ENCODE measurements at regions not wholly inside any gene's neighbourhood (a gene's known extent, or its start where the extent isn't known, plus 50 kb on each side); places are given as distances from the start of the nearest gene placed in this dataset.
A peak's percentile ranks its signal among the peaks of the same experiment; 100 is the strongest.
"Not testable (repeated sequence)": the region's sequence is repeated elsewhere in the genome, so short reads cannot be mapped to it uniquely, and the experiment has no call there.

DNA sequence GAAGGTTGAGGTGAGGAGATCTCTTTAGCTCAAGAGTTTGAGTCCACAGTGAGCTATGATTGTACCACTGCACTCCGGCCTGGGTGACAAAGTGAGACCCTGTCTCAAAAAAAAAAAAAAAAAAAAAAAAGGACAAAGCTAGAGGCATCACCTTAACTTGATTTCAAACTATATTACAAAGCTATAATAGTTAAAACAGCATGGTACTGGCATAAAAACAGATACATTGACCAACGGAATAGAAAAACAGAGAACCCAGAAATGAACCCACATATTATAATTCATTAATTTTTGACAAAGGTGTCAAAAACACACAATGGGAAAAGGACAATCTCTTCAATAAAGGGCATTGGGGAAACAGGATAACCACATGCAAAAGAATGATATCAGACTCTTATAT is 50.8 kb upstream of the MBOAT1 start:
- no peak for DNase-seq (ENCODE audit: low read depth)

DNA sequence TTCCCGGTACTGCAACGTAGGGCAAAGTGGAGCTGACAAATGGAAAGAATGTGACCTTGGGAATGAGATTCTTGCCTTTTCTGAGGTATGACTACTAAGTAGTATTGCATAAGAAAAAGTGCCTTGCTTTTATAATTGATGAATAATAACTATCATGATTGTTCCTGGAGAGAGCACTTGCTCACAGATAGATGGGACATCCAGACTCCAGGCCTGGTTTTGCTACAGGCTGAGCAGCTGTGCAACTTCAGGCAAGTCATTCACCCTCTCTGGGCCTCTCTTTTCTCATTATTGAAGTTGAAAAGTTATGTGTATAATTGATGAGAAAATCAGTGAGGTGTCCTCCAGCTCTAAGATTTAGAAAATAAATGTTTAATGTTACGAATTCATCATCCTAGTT is 53.6 kb upstream of the MBOAT1 start:
- DNase-seq (ENCODE audit: low read depth) = no peak

DNA sequence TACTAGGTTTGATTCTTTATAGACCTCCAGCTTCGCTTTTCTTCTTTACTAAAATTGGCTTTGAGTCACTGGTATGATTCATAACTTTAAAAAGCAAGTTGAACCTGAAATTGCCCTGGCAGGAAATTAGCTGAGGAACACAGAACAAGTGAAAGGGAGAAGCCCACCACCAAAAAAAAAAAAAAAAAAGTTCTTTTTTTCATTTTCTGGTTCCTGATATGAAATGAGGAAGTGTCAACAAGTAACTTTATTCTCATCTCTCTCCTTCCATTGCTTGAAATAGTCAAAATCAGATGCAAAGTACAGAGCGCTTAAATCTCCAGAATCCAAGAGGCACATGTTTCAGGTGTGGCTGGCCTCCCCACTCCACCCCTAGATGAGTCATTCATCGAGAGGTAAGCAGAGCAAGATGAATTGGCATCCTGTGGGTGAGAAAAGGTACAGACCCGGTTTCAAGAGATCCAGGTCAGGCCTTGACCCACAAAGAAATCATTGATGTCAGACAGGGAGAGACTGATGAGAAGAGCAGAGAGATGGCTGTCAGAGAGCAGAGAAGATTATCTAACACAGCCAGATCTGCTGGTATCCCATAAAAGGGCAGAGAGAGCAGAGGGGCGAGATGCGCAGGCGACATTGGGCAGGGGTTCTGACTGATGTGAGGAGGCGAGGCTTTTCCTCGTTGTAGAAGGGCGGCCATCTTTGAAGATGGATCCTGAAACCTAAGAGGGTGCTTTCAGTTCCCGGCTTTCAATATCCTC is 54.8 kb upstream of the MBOAT1 start:
- DNase-seq (ENCODE audit: low read depth) = no peak

DNA sequence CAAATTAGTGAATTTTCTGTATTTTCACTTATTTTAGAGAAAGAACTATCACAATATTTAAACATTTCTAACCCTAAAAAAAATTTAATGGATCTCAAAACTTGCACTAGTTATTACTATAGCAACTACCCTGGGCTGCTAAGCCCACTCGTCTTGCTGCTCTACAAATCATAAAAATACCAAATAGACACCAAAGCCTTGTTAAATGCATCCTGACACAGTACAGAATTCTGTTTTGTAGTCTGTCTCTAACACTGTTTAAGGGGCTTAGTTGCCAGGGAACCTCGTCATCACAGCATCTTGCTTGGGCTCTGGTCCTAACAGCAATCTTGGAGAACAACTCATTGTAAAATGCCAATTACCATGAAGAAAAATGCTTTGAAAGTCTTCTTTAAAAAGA is 56.9 kb upstream of the MBOAT1 start:
- no peak for DNase-seq (ENCODE audit: low read depth)

DNA sequence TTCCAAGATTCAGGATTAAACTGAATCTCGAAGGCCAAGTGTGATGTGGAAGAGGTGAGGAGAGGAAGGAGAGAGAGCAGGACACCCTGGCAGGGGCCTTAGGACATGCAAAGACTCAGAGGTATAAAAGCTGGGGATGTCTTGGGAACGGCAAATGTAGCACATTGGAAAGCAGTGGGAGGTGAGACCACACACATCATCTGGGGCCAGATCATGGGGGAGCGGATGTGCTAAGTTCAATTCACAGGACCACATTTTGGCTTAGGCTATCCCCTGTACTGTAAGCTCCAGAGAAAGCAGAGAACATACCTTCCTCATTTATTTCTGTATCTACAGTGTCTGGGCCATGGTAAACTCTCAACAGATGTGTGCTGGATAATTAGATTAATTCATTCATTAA is 59.5 kb upstream of the MBOAT1 start:
- no peak for DNase-seq (ENCODE audit: low read depth)

DNA sequence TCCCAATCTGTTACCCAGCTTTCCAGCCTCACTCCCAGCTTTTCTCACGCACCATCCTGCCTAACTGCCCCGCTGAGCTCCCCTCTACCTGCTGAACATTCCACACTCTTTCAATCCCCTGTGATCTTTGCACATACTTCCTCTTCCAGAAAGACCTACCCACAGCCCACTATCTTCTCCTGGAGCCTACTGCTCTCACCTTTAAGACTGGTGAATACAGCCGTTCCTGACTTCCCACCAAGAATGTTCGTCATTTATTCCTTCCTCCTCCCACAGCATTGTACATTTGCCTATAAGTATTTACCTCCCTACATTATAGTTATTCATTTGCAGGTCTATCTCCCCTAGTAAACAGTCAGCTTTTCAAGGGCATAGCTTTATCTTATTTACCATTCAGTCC is 61.9 kb upstream of the MBOAT1 start:
- DNase-seq (ENCODE audit: low read depth) = no peak

DNA sequence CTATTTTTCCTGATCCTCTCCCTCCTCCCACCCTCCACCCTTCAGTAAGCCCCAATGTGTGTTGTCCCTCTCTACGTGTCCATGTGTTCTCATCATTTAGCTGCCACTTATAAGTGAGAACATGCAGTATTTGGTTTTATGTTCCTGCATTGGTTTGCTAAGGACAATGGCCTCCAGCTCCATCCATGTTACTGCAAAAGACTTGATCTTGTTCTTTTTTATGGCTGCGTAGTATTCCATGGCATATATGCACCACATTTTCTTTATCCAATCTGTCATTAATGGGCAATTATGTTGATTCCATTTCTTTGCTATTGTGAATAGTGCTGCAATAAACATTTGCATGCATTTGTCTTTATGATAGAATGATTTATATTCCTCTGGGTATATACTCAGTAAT is 63.6 kb upstream of the MBOAT1 start:
- not testable (repeated sequence) for DNase-seq (ENCODE audit: low read depth)

DNA sequence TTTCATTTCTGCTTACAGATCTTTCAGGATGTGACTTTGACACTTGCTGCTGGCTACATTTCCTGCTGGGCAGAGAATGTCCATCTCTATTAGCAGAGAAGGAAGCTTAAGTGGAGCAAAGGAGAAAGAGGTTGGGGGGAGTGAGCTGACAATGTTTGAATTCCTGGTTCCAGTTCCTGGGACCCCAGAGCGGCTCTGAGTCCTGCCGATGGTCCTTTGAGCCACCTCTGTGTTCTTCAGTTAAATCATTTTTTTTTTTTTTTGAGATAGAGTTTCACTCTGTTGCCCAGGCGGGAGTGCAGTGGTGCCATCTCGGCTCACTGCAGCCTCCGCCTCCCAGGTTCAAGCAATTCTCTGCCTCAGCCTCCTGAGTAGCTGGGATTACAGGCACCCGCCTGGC is 65.5 kb upstream of the MBOAT1 start:
- DNase-seq (ENCODE audit: low read depth) = not testable (repeated sequence)

DNA sequence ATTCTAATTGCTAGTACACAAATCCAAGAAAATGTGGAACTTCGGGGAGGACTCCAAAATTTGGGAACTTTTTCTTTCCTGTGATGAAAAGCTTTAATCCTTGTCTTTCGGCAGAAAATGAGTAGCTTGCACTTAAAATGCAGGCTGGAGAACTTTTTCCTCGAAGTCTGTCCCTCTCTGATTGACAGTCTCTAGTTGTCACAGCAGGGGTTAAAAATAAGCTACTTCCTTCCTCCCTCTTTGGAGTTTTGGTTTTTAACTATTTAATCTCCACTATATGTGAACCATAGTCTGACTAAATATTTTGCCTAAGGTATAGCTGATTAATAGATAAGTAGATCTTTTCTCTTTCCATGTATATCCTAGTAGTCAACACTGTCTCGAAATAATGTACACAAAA is 66.8 kb upstream of the MBOAT1 start:
- no peak for DNase-seq (ENCODE audit: low read depth)

DNA sequence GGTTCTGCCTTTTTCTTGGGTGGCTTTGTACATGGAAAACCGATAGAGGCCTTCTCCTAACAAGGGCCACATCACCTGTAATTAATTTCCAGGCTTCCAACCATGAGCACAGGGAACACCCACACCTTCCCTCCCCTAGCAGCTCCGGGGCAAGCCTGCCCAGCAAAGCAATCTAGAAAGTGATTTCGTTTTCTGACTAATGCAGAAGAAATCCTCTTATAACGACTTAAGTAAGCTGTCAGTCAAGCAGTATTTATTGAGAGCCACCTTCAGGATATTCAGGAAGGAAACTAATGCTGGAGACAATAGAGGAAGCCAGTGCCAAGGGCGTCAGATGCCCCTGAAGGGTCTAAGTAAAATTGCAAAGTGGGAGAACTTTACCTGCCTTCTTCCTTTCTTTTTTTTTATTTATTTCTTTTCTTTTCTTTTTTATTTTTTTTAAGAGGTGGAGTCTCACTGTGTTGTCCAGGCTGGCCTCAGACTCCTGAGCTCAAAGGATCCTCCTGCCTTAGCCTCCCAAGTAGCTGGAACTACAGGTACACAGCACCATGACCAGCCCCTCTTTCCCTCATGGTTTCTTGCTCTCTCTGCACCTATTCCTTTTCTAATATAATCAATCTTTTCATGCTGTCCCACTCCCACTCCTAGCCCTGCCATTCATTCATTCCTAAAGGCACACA is 67.5 kb upstream of the MBOAT1 start:
- DNase-seq (ENCODE audit: low read depth) = no peak

DNA sequence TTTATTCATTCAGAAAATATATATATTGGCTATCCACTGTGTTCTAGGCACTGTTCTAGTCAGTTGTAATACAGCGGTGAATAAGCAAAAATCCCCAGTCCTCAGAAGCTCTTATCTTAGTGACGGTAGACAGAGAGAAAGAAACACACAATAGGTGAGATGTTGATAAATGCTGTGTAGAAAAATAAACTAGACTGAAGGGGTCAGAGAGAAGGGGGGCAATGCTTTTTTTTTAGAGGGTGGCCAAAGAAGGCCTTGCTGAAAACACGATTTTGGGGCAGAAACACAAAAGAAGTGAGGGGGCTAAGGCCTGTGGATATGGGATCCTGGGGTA is 68.0 kb upstream of the MBOAT1 start:
- DNase-seq (ENCODE audit: low read depth) = no peak

DNA sequence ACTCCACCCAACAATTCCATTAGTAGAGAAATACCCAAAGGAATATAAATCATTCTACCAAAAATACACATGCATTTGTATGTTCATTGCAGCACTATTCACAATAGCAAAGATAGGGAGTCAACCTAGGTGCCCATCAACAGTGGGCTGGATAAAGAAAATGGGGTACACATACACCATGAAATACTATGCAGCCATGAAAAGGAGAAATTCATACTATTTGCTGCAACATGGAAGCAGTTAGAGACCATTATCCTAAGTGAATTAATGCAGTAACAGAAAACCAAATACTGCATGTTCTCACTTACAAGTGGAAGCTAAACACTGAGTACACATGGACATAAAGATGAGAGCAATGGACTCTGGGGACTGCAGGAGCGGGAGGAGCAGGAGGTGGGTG is 72.4 kb upstream of the MBOAT1 start:
- DNase-seq (ENCODE audit: low read depth) = no peak

DNA sequence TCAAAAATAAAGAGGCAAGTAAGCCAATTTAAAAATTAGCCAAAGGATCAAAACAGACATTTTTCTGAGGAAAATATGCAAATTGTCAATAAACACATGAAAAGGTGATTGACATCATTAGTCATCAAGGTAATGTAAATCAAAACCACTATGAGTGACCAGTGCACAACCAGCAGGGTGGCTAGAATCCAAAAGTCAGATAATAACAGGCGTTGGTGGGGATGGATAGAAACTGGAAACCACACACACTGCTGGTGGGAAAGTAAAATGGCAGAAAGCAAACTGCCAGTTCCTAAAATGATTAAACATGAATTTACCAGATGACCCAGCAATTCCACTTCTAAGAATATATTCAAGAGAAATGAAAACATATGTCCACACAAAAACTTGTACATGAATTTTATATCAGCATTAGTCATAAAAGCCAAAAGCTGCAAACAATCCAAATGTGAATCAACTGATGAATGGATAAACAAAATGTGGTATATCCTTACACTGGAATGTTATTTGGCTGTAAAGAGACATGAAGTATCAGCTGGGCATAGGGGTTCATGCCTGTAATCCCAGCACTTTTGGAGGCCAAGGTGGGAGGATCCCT is 74.8 kb upstream of the MBOAT1 start:
- no peak for DNase-seq (ENCODE audit: low read depth)

DNA sequence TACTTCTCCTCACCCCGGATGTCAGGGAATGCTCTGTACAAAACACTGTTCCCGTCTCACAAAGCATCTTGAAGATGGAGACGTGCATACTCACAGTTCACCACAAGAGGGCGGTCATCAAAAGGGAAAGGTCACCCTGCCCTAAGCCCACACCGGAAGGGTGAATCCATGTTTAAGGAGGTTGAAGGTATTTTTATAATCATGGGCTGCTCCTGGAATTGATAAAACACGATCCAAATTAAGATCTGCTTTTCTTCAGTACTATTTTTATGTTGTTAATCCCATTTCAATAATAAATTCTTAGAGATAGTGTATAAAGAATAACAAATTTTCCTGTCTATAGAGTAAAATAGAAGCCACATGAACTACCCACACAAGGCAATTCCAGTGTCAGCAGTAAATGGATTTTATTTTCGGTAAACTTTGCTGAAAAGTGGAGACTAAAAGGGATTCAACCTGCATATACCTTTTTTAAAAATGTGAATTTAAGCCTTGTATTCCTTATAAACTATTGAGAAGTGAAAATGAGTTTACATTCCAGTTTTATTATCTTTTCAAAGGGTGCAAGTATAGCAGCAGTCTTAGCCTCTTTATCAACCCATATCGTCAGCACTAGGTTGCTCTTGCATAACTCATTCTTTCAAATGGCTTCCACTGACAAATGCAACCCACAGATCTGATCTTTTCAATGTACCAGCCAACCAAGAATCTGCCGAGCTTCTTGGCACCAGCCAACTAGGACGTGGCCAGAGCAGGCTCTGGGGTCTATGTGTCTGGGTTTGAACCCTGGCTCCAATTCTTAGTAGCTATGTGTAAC is 79.7 kb upstream of the MBOAT1 start:
- DNase-seq (ENCODE audit: low read depth) = peak; percentile 65

DNA sequence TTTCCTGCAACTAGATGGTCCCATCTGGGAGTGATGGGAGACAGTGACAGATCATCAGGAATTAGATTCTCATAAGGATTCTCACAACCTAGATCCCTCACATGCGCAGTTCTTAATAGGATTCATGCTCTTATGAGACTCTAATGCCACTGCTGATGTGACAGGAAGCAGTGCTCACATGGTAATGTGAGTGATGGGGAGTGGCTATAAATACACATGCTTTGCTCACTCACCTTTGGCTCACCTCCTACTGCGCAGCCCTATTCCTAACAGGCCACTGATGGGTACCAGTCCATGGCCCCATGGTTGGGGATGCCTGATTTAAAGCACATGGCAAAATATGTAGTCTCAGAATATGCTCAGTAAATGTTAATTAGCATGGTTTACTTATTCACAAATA is 80.6 kb upstream of the MBOAT1 start:
- DNase-seq (ENCODE audit: low read depth) = no peak

DNA sequence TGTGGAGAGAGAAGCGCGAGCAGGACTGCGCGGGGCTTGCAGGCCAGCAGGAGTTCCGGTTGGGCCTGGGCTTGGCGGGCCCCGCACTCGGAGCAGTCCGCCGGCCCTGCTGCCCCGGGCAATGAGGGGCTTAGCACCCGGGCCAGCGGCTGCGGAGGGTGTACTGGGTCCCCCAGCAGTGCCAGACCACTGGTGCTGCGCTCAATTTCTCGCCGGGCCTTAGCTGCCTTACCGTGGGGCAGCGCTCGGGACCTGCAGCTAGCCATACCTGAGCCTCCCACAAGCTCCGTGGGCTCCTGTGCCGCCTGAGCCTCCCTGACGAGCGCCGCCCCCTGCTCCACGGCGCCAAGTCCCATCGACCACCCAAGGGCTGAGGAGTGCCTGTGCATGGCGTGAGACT is 89.0 kb upstream of the MBOAT1 start:
- no peak for DNase-seq (ENCODE audit: low read depth)

DNA sequence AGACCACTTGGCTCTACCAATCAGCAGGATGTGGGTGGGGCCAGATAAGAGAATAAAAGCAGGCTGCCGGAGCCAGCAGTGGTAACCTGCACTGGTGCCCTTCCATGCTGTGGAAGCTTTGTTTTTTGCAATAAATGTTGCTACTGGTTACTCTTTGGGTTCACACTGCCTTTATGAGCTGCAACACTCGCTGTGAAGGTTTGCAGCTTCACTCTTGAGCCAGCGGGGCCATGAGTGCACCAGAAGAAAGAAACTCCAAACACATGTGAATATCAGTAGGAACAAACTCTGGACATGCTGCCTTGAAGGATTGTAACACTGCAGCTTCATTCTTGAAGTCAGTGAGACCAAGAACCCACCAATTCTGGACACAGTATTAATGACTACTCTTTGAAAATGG is 89.9 kb upstream of the MBOAT1 start:
- no peak for DNase-seq (ENCODE audit: low read depth)

DNA sequence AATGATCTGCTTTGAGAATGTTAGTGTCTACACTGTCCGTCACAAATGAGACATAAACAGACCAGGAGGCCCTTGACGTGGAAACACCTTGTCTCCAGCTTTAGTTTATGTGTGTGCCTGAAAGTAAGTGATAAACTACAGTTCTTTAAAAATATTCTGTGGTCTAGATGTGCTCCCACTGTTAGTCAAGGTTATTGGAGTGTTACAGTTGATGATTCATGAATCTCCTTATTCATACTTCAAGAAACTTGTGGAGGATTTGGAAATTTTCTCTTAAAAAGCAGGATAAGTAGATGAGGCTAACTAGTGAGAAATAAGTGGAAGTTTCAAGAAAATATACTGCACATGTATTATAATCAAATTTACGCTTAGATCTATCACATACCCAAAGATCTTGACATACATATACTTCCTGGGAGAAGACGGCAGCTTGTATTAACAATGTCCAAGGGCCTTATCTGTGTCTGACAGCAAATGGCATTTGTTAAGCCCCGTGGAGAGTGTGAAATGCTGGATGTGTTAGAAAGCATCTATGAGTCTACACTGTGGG is 90.5 kb upstream of the MBOAT1 start:
- no peak for DNase-seq (ENCODE audit: low read depth)

DNA sequence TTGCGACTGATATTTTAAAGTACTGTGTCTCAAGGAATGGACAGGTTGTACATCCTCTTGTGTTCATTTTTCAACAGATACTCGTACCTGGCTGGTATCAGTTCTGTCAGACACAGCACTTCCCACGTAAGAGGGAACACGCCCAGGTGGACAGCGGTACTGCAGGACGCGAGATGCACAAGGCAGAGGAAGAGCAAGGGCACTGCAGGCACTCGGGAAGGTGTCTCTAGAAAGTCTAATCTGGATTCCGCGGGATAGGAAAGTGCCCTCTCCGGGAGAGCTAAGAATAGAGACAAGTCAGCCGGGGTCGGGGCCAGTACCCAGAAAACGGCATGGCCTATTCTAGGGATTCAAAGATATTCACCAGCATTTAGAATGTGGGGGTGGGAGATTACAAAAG is 94.2 kb upstream of the MBOAT1 start:
- DNase-seq (ENCODE audit: low read depth) = no peak

DNA sequence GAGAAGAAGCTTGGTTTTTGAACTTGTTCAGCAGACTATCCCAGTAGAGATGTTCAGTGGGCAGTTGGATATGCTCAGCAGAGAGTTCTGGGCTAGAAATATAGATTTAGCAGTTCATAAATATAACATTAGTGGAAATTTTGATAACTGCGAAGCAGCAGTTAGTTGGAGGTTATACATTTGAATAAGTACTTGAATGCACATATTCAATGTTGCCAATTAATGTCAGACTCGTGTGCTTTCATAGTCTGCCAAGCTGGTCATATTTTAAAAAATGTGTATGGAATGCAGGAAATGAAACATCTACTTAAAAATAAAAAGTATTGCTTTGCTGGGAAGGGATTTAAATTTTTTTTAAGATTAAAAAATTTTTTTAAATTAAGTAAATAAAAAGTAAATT is 92.5 kb upstream of the E2F3 start:
- no peak for DNase-seq (ENCODE audit: low read depth)

DNA sequence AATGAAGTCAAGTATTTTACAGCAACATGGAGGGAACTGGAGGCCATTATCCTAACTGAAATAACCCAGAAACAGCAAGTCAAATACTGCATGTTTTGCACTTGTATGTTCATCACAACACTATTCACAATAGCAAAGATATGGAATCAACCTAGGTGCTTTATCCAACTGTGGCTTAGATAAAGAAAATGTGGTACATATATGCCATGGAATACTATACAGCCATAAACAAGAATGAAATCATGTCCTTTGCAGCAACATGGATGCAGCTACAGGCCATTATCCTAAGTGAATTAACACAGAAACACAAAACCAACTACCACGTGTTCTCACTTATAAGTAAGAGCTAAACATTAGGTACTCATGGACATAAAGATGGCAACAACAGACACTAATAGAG is 91.5 kb upstream of the E2F3 start:
- no peak for DNase-seq (ENCODE audit: low read depth)

DNA sequence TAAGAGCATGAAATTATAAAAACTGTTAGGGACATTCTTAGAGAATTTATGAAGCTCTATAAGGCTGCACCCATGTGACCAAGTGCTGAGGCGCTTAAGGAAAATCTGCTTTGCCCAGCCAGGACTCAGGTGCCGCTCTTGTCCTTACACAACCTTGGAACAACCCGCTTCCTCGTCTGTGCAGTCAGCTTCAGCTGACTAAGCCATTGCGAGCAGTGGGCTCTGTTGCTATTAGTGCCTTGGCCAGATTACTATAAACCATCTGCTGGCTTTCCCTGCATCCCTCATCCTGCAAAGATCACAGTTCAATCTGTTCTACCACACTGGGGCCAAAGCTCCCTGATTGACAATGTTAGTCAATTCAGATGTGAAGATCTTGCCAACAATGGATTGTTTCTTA is 89.1 kb upstream of the E2F3 start:
- no peak for DNase-seq (ENCODE audit: low read depth)

DNA sequence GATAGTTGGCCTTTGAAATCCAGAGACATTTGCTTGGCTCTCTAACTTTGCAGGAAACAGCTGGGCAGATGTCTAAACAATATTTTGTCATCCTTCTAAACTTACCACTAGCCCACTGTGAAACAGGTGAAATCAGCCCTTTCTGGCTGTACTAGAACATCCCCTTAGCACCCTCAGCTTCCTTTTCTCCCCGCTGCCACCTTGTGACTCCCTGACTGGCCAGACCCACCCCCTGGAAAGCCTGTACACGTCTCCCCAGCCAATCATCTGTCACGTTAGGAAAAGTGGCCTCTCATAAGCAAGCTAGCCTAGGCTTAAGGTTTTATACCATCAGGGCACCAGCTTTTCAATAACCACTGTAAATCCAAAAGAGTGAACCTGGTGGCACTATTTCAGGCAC is 88.6 kb upstream of the E2F3 start:
- DNase-seq (ENCODE audit: low read depth) = no peak

All from activated gamma-delta T cell treated with anti-CD3 and anti-CD28 coated beads, Interleukin-2, amount 50 U/mL, for 16 hours (primary cell).